HCT116 (cell line): ENCODE measurements at regions not wholly inside any gene's neighbourhood (a gene's known extent, or its start where the extent isn't known, plus 50 kb on each side); places are given as distances from the start of the nearest gene placed in this dataset.

ENCODE experiments used
- CEBPB ChIP-seq: IDR thresholded peaks from 2 replicates; pipeline ENCODE4 v1.6.1; 2012; ENCODE audit warnings: low read depth
- EGR1 ChIP-seq: IDR thresholded peaks from 2 replicates; pipeline ENCODE4 v1.6.1; 2012; ENCODE audit warnings: low read depth
- ELF1 ChIP-seq: IDR thresholded peaks from 2 replicates; pipeline ENCODE4 v1.6.1; 2012; ENCODE audit warnings: low read depth, borderline replicate concordance
- EZH2 ChIP-seq: fragments of 200-600 bp; sonication (generic); IDR thresholded peaks from 2 replicates; pipeline ENCODE4 v1.6.1; 2017; ENCODE audit warnings: antibody characterized with exemption, mixed run types
- EZH2phosphoT487 ChIP-seq: fragments of 200-600 bp; IDR thresholded peaks from 2 replicates; pipeline ENCODE4 v1.6.1; 2018; ENCODE audit warnings: antibody characterized with exemption, borderline replicate concordance
- POLR2AphosphoS5 ChIP-seq: IDR thresholded peaks from 2 replicates; pipeline ENCODE4 v1.6.1; 2011; ENCODE audit warnings: mild to moderate bottlenecking, low read depth, low read length, moderate library complexity
- SIN3A ChIP-seq: IDR thresholded peaks from 2 replicates; pipeline ENCODE4 v1.6.1; 2012; ENCODE audit warnings: low read depth
- SRF ChIP-seq: IDR thresholded peaks from 2 replicates; pipeline ENCODE4 v1.6.1; 2012; ENCODE audit warnings: low read depth
- YY1 ChIP-seq: IDR thresholded peaks from 2 replicates; pipeline ENCODE4 v1.6.1; 2011; ENCODE audit warnings: low read length, low read depth, moderate library complexity, mild to moderate bottlenecking; ENCODE audit not compliant: insufficient replicate concordance; ENCODE audit errors: extremely low read depth
- ZFX ChIP-seq: fragments of 450-650 bp; IDR thresholded peaks from 2 replicates; pipeline ENCODE4 v1.6.1; 2017
- TF ChIP-seq, protein P1 (sequence below), 3 experiments: fragments of 200-600 bp in 1 of 3; sonication (generic) in 1 of 3; IDR thresholded peaks in 2 of 3; conservative IDR thresholded peaks in 1 of 3; 2 replicates each; pipeline ENCODE4 v1.5.1; 2012 to 2017; ENCODE audit warnings: low read depth in 2 of 3, low read length in 2 of 3, antibody characterized with exemption in 1 of 3, borderline replicate concordance in 1 of 3, control low read depth in 1 of 3, mild to moderate bottlenecking in 1 of 3, mixed read lengths in 1 of 3, mixed run types in 1 of 3, moderate library complexity in 1 of 3; ENCODE audit not compliant: insufficient read depth in 1 of 3

DNA sequence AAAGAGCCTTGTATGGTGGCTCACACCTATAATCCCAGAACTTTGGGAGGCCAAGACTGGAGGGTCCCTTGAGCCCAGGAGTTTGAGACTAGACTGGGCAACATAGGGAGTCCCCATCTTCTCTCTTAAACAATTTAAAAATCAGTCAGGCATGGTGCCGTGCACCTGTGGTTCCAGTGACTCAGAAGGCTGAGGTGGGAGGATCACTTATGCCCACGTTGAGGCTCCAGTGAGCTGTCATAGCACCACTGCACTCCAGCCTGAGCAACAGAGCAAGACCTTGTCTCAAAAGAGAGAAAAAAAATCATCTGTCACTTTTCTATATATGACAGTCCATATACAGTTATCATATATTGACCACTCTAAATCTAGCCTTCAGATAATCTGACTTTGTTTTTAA is 658.3 kb downstream of the LTN1 start:
- TF ChIP-seq ELF1 (no peak), YY1 (no peak), EZH2 (no peak), POLR2AphosphoS5 (no peak), ZFX (no peak), SRF (no peak), CEBPB (no peak), EGR1 (no peak), EZH2phosphoT487 (no peak), SIN3A (no peak)
- TF ChIP-seq, protein P1, sequence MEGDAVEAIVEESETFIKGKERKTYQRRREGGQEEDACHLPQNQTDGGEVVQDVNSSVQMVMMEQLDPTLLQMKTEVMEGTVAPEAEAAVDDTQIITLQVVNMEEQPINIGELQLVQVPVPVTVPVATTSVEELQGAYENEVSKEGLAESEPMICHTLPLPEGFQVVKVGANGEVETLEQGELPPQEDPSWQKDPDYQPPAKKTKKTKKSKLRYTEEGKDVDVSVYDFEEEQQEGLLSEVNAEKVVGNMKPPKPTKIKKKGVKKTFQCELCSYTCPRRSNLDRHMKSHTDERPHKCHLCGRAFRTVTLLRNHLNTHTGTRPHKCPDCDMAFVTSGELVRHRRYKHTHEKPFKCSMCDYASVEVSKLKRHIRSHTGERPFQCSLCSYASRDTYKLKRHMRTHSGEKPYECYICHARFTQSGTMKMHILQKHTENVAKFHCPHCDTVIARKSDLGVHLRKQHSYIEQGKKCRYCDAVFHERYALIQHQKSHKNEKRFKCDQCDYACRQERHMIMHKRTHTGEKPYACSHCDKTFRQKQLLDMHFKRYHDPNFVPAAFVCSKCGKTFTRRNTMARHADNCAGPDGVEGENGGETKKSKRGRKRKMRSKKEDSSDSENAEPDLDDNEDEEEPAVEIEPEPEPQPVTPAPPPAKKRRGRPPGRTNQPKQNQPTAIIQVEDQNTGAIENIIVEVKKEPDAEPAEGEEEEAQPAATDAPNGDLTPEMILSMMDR (IDR thresholded peaks at IDR 0.05 in 2 of 3, conservative IDR thresholded peaks at IDR 0.05 in 1 of 3; ENCODE audit: borderline replicate concordance in 1 of 3, insufficient read depth in 1 of 3, low read depth in 2 of 3, low read length in 2 of 3), result no peak
